ENCODE measurements at regions not wholly inside any gene's neighbourhood (a gene's known extent, or its start where the extent isn't known, plus 50 kb on each side); places are given as distances from the start of the nearest gene placed in this dataset.

DNA sequence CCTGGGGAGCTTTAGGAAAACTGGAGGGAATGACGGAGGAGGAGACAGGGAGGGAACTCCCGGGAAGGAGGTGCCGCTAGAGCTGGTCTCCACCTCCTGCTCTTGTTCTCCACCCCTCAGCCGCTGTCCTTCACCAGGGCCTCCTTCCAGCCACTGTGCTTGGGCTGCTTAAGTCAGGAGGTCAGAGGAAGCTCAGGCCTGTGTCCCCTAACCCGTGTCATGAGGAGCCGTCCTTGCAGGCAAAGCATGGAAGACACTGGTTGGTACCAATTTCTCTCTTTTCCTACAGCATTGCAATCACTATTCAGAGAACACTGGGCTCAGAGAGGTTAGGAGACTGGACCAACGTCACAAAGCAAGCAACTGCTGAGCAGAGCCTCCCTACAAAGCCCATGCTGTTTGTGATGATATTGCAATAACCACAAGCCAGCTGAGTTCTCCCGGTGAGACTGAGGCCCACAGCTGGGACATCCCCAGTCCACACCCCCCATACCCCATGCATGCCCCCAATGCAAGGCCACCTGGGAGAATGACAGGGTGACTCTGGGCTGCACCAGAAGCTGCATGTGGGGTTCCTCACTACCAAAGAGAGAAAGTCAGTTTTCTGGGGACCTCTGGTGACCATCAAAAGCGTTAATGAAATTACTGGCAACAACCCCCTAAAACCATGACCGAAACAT is 427.5 kb downstream of the NPHP4 start:
- no peak for DNase-seq

DNA sequence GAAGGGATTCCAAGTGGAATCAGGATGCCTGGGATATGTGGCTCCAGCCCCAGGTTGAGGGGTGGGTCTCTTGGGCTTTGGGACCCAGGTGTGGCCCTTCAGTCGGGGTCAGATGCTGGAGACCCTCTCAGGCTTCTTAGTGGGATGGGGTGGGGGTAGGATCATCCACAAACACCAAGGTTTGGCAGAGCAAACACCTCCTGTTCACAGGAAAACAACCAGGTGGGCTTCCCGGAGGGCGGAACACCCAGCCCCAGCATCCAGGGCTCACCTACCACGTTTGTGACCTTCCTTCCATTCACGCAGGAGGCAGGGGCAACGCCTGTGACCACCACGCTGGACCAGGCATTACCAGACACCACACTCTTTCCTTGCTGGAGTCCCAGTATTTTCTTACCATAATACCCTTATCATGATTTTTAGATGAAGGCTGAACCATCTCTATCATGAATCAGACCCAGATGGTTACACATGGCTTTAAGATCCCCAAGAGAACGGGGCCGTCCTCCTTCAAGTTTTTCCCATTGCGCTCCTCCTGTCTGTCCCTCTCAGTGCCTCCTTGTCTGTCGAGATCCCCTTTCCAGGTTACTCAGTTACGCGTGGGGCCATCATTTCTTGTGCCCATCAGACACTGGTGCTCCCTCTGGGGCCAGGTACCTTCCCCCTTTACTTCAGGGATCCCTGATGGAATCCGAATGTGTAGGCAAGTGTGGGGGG is 428.2 kb downstream of the NPHP4 start:
- DNase-seq: no peak

DNA sequence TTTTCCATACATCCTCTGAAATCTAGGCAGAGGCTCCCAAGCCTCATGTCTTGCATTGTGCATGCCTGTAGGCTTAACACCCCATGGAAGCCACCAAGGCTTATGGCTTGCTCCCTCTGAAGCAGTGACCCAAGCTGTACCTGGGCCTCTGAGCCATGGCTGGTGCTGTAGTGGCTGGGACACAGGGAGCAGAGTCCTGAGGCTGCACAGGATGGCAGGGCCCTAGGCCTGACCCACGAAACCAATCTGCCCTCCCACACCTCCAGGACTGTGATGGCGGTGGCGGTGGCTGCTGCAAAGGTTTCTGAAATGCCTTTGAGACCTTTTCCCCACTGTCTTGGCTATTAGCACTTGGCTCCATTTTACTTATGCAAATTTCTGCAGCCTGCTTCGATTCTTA is 429.5 kb downstream of the NPHP4 start:
- DNase-seq: no peak

DNA sequence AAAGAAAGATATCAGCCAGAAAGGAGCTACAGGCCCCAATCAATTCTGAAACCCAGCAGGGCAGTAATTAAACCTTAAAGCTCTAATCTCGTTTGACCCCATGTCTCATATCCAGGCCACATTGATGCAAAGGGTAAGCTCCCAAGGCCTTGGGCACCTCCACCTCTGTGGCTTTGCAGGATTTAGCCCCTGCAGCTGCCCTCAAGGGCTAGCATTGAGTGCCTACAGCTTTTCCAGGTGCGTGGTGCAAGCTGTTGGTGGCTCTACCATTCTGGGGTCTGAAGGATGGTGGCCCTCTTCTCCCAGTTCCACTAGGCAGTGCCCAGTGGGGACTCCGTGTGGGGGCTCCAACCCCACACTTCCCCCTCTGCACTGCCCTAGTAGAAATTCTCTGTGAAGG is 429.9 kb downstream of the NPHP4 start:
- no peak for DNase-seq

DNA sequence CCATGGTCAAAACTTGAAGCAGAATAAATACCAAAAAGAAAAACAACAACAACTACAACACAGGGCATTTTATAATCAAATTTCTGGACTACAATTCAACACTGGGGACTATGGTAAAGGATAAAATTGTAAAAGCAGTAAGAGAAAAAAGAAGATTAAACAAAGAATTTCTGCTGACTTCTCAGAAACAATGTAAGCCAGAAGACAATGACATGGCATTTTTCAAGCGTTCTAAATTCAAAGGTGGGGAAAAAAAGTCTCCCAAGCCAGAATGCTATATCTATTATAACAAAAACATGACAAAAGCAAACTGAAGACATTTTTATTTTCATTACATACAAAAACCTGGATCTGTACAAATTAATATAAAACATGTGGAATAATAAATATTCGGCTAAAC is 433.1 kb downstream of the NPHP4 start:
- DNase-seq: no peak

DNA sequence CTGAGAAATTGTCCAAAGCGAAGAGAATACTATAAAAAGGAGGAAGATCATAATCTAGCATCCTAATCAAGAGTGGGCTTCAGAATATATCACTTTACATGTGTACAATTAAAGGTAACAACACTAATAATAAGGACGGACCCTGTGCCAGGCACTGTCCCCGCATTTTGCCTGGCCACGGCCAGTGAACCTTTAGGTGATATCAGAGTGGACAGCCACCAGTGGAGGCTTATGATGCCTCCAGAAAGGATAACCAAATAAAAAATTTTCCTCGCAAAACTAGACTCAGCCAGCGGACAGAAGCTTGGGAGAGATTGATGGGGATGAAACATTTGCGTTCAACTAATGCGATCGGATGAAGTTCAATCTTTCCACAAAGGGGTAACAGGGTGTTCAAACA is 436.4 kb downstream of the NPHP4 start:
- DNase-seq: no peak

DNA sequence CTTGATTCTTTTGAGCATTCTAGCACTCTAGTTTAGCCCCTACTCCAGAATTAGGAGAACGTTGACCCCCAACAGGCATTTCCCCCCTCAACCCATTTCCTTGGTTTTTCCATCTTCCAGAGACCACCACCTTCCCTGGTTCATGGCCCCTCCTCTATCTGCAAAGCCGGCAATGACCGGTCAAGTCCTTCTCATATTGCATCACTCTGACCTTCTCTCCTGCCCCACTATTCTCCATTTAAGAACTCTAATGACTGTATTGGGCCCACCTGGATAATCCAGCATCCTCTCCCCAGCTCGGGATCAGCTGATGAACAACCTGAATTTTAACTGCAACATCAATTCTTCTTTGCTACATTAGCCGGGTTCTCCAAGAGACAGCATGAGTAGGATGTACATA is 437.4 kb downstream of the NPHP4 start:
- DNase-seq: no peak

DNA sequence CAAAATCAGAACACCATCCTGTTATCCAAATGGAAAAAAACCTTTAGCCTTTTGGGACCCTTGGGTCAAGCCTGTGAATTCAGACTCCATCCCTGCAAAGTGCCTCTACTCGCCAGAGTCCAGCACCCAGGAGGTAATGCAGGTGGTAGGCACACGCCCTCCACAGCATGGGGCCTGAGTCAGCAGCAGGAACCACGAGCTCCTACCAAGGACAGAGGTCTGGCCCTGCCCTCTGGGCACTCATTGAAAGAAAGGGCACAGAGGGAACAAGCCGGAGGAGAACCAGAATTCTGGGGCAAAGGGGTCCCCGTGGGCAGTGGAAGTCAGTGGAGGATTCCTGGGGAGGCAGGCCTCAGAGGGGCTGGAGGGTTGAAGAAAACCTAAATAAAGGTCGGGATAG is 438.1 kb downstream of the NPHP4 start:
- no peak for DNase-seq

DNA sequence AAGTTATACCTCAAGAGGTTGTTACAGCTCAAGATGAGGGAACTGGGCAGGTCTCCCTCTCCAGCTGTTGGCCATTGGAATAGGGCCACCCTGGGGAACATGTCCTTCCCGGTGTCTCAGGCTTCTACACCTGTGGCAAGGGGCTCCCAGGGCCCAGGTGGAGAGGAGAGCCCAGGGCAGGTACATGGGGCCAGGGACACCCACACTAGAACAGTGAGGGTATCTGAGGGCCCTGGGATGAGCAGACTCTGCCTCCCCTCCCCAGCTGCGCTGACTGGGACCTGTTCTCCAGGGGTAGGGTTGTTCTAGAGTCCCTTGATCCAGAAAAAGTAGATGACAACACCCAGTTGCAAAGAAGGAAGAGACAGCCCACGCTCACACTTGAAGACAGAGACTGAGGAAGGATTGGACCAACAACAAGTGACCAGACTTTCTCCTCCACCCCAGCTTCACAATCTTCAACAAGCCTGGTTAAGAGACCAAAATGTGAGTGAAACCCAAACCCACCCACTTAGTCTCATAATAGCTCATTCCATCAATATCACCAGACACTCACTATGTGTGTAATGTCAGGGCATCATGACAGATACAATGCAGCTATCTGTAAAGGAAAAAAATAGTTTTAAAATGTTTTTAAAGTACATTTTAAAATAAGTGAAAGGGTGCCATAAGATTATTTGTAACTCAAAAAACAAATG is 439.3 kb downstream of the NPHP4 start:
- no peak for DNase-seq

DNA sequence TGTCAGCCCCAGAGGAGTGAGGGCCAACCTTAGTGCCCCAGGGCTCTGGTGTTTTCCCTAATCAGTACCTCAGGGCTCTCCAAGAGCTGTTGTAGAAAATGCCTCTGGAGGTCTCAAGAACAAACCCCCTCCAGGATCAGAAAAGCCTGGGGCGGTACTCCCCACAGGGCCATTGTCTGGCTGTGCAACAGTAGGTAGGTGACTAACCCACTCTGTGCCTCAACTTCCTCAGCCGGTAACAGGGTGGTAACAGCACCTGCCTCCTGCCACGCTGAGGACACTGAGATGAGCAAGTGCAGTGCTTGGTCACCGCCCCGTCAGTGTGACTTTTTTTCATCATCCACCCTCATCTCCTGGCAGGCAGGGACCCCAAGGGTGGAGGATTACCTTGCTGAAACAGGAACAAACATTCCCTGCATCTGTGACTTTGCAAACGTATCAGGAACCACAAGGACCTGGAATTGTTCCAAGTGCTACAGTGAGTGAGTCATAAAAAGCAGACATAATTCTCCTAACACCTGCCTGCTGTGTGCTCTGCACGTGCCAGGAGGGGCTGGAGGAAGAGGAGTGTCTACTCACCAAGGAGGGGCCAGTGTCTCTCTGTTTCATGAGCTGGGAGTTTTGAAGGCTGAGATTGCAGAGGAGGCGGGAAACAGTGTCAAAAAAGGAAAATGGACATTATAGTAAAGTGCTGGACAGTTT is 440.8 kb downstream of the NPHP4 start:
- DNase-seq: no peak

DNA sequence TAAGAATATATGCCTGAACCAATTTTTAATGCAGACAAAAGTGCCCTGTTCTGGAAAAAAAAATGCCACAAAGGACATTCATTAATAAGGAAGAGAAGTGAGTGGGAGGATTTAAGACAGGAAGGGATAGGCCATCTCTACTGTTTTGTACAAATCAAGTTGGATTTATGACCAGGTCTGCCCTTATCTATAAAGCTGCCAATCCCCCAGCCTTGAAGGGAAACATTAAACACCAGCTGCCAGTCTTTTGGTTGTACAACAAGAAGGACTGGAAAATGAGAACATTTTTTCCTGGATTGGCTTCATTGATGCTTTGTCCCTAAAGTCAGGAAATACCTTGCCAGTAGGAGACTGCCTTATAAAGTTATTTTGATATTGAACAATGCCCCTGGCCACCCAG is 444.0 kb downstream of the NPHP4 start:
- DNase-seq: no peak

DNA sequence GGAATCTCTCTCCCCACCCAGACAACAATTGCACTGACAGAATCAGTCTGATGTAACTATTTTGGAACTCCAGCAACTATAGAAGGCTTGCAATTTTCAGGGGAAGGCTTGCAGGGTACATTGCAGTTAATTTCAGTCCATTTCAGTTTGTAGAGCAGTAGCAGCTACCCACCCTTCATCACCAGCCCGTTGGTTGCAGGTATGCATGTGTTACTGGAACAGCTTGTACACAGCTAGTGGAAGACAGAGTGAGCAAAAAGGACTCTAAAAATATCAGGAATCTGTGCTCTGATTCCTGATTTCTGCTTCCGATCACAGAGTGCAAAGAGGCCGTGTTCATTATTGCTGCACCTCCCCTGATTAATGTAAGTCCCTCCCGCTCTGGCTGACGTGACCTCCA is 449.0 kb downstream of the NPHP4 start:
- no peak for DNase-seq

DNA sequence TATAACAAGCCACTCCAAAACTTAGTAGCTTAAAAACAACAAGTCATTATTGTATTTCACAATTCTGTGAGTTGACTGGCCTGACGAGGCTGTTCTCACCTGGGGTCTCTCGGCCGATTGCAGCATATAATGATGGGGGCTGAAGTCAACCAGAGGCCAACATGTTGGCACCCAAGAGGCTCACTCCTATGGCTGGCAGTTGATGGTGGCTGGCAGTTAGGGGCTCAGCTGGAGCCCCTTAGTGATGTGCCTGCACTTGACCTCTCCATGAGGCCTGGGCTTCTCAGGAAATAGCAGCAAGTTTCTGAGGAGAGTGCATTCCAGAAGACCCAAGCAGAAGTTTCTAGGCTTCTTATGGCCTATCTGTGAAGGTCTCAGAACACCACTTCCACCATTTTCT is 459.4 kb downstream of the NPHP4 start:
- DNase-seq: no peak

DNA sequence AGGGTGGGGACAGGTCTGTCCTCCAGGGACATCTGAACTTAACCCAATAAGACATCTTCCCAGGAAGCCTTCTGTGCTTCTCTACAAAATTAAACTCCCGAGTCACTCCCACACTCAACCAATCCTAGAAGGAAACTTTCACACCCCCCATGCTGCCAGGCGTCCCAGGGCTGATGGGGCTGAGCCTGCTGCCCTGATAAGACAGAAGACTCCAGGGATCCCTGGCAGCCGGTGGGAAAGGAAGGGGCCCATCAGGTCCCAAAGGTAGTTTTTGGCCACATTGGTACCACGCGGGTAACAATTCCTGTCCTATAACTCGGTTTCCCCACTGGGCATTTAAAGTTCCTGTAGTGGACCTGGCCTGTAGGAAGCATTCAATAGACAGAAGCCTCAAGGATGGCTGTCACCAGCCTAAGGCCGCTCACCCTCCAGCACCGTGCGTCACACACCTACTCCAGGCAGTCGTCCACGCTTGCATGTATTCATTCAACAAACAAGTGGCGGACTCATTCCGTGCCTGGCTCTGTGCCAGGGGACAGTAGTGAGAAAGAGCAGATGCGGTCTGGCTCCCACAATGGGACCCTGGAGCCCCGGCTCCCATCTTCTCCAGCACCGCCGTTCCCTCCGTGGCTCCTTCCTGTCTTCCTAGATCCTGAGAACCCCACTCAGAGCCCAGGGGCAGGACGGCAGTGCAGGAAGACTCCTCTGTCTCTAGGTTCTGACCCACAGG is 465.2 kb downstream of the NPHP4 start:
- no peak for DNase-seq

DNA sequence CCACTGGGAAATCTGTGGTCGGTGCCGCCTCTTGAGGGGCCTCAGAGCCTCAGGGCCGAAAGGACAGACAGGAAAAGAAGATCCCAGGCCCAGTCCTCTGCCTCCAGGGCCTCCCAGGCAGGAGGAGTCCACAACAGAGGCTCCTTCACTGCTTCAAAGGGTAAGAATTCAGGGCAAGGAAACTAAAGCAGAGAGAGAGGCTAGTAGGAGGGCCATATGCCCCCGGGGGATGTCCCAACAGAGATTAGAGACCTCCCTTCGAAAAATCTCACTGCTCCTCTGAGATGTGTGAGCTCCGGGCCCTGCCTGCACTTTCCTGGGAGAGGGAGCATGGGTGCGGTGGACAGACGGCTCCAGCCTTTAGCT is 465.9 kb downstream of the NPHP4 start:
- no peak for DNase-seq

DNA sequence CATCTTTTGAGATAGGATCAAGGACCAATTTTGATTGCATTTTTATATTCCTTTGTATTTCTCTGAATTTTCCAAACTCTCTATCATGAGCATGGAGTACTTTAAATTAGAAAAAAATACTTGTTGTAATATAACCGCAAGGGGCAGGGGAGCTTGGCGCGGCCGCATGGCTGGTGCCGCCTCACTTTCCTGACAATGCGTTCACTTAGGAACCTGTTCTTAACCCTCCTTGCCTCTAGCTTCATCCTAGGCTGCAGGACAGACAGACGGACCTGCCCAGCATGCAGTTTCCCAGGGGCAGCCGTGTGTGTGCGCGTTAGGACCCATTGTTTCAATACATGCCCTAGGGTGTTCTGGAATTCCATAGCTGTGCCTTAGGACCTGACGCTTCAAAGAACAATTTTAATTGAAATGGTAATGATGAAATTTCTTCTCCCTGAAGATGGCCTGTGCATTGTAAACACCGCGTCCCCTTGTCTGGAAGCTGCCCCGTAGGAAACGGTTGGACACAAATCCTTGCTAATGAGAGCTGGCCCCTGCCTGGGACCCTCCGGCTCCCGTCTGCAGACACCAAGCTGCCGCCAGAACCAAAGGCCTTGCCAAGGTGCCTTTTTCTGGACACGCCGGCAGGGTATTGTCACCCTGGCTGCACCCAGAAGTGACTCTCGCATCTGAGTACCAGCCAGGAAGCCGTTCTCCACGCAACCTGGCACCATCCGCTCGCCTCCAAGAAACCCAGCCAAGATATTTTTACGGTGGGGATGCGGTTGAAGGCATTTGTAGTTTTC is 466.4 kb downstream of the NPHP4 start:
- no peak for DNase-seq

DNA sequence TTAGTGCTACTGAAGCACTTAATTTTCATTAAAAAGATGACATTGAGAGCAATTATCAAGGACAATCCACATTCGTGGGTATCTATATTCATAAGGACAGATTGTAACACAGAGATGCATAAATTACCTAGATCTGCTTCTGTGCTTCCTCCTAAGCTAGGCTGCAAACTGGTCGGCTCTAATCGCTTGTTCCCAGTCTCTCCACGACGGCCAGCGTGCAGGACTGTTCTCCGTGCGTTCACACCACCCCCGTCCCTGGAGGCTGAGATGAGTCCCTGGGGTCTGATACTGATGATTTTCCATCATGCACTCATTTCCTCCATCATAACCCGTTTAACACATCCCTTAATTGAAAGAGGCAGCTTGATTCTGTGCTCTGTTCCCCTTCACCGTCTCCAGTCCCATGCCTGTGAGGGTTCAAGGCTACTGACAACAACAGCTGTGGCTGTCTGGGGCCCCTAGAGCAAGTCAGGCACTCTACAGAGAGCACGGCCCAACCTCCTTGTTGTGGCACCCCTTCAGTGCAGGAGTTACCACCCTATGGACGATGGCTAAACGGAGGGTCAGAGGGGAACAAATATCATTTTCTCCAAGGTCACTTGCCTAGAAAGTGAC is 469.6 kb downstream of the NPHP4 start:
- no peak for DNase-seq

DNA sequence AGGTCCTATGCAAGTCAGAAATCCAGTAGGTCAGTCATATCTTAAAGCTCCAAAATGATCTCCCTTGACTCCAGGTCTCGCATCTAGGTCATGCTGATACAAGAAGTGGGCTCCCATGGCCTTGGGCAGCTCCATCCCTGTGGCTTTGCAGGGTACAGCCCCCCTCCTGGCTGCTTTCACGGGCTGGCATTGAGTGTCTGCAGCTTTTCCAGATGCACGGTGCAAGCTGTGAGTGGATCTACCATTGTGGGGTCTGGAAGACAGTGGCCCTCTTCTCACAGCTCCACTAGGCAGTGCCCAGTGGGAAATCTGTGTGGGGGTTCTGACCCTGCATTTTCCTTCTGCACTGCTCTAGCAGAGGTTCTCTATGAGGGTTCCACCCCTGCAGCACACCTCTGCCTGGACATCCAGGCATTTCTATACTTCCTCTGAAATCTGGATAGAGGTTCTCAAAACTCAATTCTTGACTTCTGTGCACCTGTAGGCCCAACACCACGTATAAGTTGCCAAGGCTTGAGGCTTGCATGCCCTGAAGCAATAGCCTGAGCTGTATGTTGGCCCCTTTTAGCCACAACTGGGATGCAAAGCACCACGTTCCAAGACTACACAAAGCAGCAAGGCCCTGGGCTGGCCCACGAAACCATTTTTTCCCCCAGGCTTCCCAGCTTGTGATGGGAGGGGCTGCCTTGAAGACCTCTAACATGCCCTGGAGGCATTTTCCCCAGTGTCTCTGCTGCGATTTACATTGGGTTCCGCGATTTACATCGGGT is 472.7 kb downstream of the NPHP4 start:
- no peak for DNase-seq

DNA sequence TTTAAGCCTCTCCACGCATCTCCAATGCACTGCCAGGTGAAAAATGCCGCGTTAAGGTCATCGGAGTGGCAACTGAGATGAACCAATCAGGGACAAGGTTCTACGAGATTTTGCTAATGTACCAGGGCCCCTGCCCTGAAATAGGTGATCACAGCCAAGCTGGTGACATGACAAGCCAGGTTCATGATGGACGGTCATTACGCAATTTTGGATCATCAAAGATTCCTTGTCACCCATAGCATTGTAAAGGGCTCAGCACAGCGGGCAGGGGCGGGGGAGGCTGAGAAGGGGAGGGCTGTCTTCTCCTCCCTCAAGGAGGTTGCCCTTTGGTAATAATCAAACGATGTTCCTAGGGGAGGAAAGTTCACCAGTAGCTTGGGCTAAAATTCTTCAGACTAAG is 475.5 kb downstream of the NPHP4 start:
- DNase-seq: no peak

DNA sequence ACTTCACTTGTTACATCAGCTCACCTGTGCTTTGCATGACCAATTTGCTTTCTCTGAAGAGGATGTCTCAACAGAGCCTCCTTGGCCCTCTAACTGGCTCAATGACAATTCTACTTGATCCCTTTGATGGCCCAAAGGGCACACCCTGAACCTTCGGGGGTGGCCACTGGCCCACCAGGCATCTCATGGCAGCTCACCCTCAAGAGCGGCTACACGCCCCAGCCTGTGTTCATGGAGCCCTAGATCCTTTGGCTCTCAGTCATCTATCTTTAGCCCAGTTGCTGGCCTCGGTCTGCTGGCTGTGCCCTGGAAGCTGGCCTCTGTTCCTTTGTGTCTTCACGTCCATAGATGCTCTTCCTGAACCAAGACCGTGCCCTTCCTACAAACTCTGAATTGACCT is 476.7 kb downstream of the NPHP4 start:
- no peak for DNase-seq

Data from CD4-positive, alpha-beta T cell treated with Interleukin-21 for 1 hour (primary cell).